C4-2B (cell line): ENCODE measurements at regions not wholly inside any gene's neighbourhood (a gene's known extent, or its start where the extent isn't known, plus 50 kb on each side); places are given as distances from the start of the nearest gene placed in this dataset.

ENCODE experiments used
- H3K27ac ChIP-seq: fragments of 450-650 bp; 2 replicates; pipeline ENCODE4 v1.5.1; 2017
- ZFX ChIP-seq: fragments of 450-650 bp; IDR thresholded peaks from 2 replicates; pipeline ENCODE4 v1.6.1; 2017
- TF ChIP-seq, protein P1 (sequence below): fragments of 450-650 bp; conservative IDR thresholded peaks from 2 replicates; pipeline ENCODE4 v1.5.1; 2017; ENCODE audit warnings: mild to moderate bottlenecking

- H3K27ac ChIP-seq, result no peak overlapping the region
- TF ChIP-seq, protein P1, sequence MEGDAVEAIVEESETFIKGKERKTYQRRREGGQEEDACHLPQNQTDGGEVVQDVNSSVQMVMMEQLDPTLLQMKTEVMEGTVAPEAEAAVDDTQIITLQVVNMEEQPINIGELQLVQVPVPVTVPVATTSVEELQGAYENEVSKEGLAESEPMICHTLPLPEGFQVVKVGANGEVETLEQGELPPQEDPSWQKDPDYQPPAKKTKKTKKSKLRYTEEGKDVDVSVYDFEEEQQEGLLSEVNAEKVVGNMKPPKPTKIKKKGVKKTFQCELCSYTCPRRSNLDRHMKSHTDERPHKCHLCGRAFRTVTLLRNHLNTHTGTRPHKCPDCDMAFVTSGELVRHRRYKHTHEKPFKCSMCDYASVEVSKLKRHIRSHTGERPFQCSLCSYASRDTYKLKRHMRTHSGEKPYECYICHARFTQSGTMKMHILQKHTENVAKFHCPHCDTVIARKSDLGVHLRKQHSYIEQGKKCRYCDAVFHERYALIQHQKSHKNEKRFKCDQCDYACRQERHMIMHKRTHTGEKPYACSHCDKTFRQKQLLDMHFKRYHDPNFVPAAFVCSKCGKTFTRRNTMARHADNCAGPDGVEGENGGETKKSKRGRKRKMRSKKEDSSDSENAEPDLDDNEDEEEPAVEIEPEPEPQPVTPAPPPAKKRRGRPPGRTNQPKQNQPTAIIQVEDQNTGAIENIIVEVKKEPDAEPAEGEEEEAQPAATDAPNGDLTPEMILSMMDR, result no peak
- TF ChIP-seq ZFX, result no peak
Measured at GRCh38 chr5:89929834-89930233, 479.7 kb downstream of the CETN3 start.

DNA sequence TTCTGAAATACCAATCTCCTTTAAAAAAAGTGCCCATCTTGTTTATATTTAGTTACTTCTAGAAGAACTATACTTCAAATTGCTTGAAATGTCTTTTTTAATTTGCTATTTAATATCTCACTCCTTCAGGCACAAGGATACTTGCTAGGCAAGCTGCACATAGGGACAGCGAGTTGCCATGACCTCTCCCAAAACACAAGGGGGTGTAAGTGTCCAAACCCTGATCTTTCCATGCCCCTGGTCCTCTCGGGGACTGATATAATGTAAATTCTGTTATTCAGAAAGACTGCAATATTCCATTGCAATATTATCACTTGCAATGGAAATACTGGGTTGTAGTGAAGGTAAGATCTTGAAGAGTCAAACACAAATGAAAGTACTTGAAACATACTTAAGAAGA, 480.4 kb downstream of the CETN3 start:
- H3K27ac ChIP-seq, result no peak overlapping the region
- TF ChIP-seq ZFX, result no peak
- TF ChIP-seq, protein P1, result peak; percentile 9; the same call in 1 of the 2 replicates

DNA sequence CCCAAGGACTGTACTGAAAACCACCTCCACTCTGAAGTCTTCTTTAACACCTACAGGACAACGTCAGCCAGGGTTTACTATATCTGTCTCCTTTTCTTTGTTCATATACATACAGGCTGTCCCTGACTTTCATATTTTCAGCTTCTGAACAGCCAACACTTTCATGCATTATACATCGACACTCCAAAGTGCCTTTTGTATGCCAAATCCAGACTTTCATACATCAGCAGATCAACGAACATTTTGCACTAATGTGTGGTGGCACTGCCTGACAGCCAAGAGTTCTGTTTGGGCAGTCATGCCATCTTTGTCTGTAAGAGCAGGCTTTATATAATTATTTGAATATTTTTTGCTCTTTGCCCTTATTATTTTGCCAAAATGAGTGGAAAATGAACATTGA, 487.4 kb downstream of the CETN3 start:
- no peak for TF ChIP-seq ZFX
- TF ChIP-seq, protein P1, result no peak
- no peak overlapping the region for H3K27ac ChIP-seq

GRCh38 chr5:89917112-89917511, 492.4 kb downstream of the CETN3 start:
- TF ChIP-seq, protein P1, result no peak
- no peak for TF ChIP-seq ZFX
- H3K27ac ChIP-seq, result no peak overlapping the region

- H3K27ac ChIP-seq, result no peak overlapping the region
- TF ChIP-seq, protein P1, result no peak
- no peak for TF ChIP-seq ZFX
Measured at GRCh38 chr5:89916131-89916530, 493.4 kb downstream of the CETN3 start.

- TF ChIP-seq ZFX, result no peak
- TF ChIP-seq, protein P1, result no peak
- no peak overlapping the region for H3K27ac ChIP-seq
Measured at GRCh38 chr5:89908876-89909275, 500.7 kb downstream of the CETN3 start.

- no peak for TF ChIP-seq ZFX
- TF ChIP-seq, protein P1, result no peak
Measured at GRCh38 chr5:89904442-89904841, 505.1 kb downstream of the CETN3 start.

More at GRCh38 chr5:89904442-89904841, 505.1 kb downstream of the CETN3 start:
- no peak overlapping the region for H3K27ac ChIP-seq
